HG02588 (cell line): ENCODE measurements at regions not wholly inside any gene's neighbourhood (a gene's known extent, or its start where the extent isn't known, plus 50 kb on each side); places are given as distances from the start of the nearest gene placed in this dataset.
"Not testable (repeated sequence)": the region's sequence is repeated elsewhere in the genome, so short reads cannot be mapped to it uniquely, and the experiment has no call there.

Source experiments
- ATAC-seq: cut with Tn5 transposase; IDR thresholded peaks from one replicate; pipeline ENCODE4 v1.9.1; 2021; ENCODE audit warnings: mild to moderate bottlenecking, moderate library complexity; ENCODE audit not compliant: unreplicated experiment

GRCh38 chr2:228600265-228600664, 418.8 kb upstream of the SPHKAP start:
- ATAC-seq, result no peak

GRCh38 chr2:228599781-228600180, 418.3 kb upstream of the SPHKAP start:
- ATAC-seq, result no peak

- ATAC-seq, result no peak
These were observed 417.8 kb upstream of the SPHKAP start for GRCh38 chr2:228599297-228599696.

- no peak for ATAC-seq
These were observed 415.5 kb upstream of the SPHKAP start for GRCh38 chr2:228597032-228597431.

- no peak for ATAC-seq
These were observed 412.5 kb upstream of the SPHKAP start for GRCh38 chr2:228594012-228594411.

GRCh38 chr2:228592925-228593324, 411.4 kb upstream of the SPHKAP start:
- no peak for ATAC-seq

- ATAC-seq, result peak; percentile 89
These were observed 409.2 kb upstream of the SPHKAP start for GRCh38 chr2:228590681-228591080.

GRCh38 chr2:228589115-228589514, 407.6 kb upstream of the SPHKAP start:
- ATAC-seq, result no peak

- ATAC-seq, result no peak
These were observed 400.2 kb upstream of the SPHKAP start for GRCh38 chr2:228581731-228582130.

GRCh38 chr2:228575897-228576296, 394.4 kb upstream of the SPHKAP start:
- no peak for ATAC-seq

- ATAC-seq, result not testable (repeated sequence)
These were observed 386.8 kb upstream of the SPHKAP start for GRCh38 chr2:228568275-228568674.

GRCh38 chr2:228561816-228562215, 380.3 kb upstream of the SPHKAP start:
- no peak for ATAC-seq

- no peak for ATAC-seq
These were observed 378.4 kb upstream of the SPHKAP start for GRCh38 chr2:228559774-228560415.

- no peak for ATAC-seq
These were observed 375.2 kb upstream of the SPHKAP start for GRCh38 chr2:228556717-228557116.

GRCh38 chr2:228549441-228550007, 368.0 kb upstream of the SPHKAP start:
- ATAC-seq, result no peak

GRCh38 chr2:228548230-228548629, 366.7 kb upstream of the SPHKAP start:
- no peak for ATAC-seq

- ATAC-seq, result no peak
These were observed 364.3 kb upstream of the SPHKAP start for GRCh38 chr2:228545748-228546145.

GRCh38 chr2:228545041-228545747, 363.7 kb upstream of the SPHKAP start:
- ATAC-seq, result no peak

- no peak for ATAC-seq
These were observed 361.6 kb upstream of the SPHKAP start for GRCh38 chr2:228543117-228543516.

GRCh38 chr2:228542277-228542676, 360.8 kb upstream of the SPHKAP start:
- no peak for ATAC-seq

- ATAC-seq, result no peak
These were observed 360.3 kb upstream of the SPHKAP start for GRCh38 chr2:228541789-228542188.

GRCh38 chr2:228540976-228541375, 359.5 kb upstream of the SPHKAP start:
- ATAC-seq, result no peak
